ENCODE measurements at regions not wholly inside any gene's neighbourhood (a gene's known extent, or its start where the extent isn't known, plus 50 kb on each side); places are given as distances from the start of the nearest gene placed in this dataset.

DNA sequence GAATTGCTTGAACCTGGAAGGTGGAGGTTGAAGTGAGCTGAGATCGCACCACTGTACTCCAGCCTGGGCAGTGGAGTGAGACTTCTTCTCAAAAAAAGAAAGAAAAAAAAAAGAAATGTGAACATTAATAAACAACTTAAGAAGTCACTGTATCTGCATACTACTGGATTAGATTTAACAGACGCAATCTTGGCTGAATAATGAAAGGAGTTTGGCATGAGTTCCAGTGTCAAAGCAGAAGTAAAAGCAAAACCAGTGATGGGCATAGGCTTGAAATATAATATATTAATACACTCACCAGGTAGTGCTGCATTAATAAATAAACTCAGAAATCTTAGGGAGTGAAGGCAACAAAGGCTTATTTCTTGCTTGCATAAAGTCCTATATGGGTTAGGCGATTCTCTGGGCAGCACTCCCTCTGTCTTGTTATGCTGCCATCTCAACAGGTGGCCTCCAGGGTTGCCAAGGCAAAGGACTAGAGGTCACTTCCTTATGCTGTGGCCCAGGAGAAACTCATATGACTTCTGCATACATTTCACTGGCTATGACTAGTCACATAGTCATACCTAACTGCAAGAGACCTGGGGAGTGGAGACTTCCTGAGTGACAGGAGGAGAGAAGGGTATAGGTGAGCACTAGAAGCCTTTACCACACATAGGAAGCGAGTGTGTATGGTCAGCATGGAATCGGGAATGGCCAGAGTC, 296.2 kb upstream of the SPRED2 start:
- no peak for FAIRE-seq

DNA sequence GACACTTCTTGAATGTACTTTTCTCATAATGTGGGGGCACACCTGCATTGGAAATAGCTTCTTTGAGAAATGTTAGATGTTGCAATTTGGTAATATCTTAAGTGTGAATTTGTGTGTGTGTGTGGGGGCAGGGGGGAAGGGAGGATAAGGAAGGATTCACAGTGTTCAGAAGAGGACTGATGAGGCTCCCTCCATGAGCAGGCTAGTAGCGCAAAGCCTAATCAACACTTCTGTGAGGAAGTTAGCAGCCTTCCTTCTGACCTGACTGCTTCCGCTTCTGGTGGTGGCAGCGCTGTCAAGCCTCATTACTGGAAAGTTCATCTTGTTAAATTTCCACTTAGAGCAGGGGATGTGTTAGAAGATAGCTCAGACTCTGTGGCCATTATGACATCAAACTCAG, 295.4 kb upstream of the SPRED2 start:
- DNase-seq (ENCODE audit: extremely low spot score, insufficient read length, low read depth): no peak
- FAIRE-seq: no peak

More for the DNA sequence above, 296.2 kb upstream of the SPRED2 start:
- no peak for DNase-seq (ENCODE audit: extremely low spot score, insufficient read length, low read depth)

DNA sequence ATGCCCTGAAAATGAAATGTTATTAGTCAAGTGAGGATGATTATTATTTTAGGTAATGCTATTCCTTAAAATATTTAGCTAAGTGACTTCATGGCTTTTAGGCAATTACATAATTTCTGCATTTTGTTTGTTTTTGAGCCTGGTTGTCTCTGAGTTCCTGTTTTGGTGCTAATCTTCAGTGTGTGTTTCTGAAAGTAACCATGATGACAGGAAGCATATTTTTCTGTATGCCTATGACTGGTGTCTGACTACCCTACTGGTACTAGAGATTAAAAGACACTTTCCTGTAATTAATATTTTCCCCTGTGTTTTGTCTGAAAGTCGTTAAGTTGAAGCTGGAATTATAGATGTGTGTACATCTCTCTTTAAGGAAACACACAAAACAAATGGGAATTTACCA, 295.0 kb upstream of the SPRED2 start:
- DNase-seq (ENCODE audit: extremely low spot score, insufficient read length, low read depth) (no peak), FAIRE-seq (no peak)

DNA sequence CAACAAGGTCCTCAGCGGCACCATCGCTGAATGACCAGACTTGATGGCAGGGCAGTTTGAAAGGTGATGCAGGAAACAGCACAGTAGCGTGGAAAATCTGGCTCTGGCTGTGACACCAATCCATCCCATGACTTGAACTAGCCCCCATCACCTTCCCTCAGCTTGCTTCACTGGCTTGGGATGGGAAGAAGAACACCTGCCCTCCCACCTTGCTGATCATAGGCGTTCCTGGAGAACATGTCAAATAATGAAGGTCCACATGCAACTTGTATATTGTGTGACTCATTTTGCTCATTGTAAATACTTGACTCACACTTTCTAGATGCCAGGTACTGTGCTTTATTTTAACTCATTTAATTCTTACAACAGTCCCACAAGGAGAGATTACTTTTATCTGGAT, 292.4 kb upstream of the SPRED2 start:
- no peak for DNase-seq (ENCODE audit: extremely low spot score, insufficient read length, low read depth)
- FAIRE-seq: no peak

DNA sequence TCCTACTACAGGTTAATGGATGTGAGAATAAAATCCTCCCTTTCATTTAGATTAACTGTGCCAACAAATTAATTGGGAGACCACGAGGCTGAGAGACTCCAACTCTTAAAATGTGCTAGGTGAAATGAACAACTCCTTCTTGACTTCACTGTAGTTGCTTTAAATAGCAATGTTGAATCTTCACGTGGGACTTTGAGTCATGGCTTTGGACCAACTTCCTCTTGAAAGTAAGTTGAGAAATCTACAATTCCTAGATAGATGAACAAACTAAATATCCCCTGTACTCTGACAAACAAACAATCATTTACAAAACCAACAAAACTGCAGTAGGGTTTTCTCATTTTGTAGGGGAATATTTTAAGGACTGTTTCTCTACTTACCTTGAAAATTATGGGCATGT, 291.9 kb upstream of the SPRED2 start:
- FAIRE-seq (no peak), DNase-seq (ENCODE audit: extremely low spot score, insufficient read length, low read depth) (no peak)

DNA sequence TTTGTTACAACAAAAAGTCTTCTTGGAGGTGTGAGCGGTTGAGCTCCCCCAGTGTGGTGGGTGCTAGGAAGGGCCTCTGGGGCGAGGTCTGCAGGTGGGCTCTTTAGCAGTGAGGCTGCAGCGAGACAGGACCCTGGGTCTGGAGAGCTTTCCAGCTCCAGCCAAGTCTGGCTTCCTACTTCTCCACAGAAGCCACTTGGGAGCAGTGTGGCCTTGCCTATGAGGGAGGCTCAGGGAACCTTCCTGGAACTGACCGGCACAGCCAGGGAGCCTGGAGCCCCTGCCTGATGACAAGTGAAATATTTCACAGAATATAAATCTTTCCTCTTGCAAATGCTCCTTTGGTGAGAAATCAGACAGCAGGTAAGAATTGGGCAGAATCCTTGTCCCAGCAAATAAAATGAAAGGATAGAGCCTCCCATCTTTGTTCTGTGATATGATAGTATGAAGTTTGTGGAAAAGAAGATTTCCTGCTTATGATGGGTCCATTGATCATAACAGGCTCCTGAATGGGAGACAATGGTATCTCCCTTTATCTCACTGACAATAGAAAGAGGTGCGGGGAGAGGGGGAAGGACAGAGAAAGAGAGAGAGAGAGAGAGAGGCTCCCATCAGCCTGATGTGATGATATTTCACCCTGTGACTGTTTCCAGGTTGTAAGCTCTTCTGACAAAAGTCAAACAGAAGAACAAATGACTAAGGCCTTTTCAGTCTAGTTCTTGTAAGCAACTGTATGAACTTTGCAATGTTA, 289.8 kb upstream of the SPRED2 start:
- no peak for FAIRE-seq
- no peak for DNase-seq (ENCODE audit: extremely low spot score, insufficient read length, low read depth)

DNA sequence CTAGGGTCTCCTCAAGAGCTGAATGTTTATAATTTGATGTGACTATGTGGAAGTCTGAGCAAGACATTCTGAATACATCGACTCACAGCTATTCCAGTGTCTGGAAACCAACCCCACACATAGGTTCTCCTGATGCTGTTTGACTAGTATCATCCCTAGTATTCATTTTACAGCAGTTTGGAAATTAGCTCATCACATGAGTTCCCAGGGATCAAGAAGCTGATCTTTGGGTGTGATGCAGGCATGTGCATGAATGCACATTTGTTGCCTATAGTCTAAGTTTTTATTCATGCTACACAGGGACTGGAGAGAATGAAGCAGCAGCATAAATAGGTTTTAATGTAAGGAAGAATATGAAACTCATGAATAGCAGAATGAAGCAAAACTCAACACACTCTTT, 284.3 kb upstream of the SPRED2 start:
- no peak for FAIRE-seq
- no peak for DNase-seq (ENCODE audit: extremely low spot score, insufficient read length, low read depth)

DNA sequence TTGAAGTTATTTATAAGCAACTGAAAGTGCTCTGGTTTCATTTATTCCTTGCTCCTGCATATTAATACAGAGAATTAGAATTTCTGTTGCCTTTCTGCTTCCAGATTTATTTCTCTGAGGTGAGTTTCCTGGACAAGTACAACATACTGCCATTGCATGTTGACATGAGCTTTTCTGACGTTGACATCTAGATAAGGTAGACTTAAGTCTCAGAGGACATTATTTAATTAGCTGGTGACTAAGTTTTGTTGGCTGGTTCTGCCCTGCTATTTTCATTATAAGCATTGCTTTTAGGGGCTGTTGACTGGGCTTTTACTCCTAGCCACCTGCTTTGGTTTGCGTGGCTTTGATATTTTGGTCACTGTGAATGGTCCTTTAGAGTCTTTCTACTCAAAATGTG, 282.9 kb upstream of the SPRED2 start:
- FAIRE-seq (no peak), DNase-seq (ENCODE audit: extremely low spot score, insufficient read length, low read depth) (no peak)

DNA sequence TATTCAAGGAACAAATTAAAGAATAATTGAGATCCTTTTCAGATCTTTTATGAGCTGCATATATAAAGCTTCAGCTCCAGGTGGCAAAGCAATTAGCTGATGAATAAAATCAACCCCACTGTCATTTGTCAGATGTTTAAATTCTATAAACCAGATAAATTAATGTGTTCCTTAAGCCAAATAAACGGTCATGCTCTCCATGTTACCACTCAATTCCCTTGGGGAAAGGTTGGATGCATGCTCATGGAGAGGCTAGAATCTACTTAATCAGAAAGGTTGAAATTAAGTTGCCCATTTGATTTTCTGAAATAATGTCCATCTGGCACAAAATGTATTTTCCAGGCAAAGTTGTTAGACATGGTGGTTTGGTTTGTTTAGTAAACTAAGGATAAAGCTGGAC, 282.5 kb upstream of the SPRED2 start:
- no peak for DNase-seq (ENCODE audit: extremely low spot score, insufficient read length, low read depth)
- FAIRE-seq: no peak

DNA sequence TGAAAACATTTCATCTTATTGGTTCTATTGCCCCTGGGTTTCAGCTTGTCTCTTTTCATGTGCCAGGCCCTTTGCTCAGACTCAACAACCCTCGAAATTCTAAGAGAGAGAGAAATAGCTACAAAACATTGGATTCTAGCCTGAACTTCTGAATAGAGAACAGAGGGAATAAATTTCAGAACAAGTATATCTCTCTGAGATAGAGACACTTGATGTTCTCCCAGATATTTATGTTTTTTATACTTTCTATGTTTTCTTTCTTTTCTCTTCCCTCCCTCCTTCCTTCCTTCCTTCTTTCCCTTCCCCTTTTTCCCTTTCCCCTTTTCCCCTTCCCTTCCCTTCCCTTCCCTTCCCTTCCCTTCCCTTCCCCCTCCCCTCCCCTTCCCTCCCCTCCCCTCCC, 279.5 kb upstream of the SPRED2 start:
- DNase-seq (ENCODE audit: extremely low spot score, insufficient read length, low read depth) (no peak), FAIRE-seq (no peak)

DNA sequence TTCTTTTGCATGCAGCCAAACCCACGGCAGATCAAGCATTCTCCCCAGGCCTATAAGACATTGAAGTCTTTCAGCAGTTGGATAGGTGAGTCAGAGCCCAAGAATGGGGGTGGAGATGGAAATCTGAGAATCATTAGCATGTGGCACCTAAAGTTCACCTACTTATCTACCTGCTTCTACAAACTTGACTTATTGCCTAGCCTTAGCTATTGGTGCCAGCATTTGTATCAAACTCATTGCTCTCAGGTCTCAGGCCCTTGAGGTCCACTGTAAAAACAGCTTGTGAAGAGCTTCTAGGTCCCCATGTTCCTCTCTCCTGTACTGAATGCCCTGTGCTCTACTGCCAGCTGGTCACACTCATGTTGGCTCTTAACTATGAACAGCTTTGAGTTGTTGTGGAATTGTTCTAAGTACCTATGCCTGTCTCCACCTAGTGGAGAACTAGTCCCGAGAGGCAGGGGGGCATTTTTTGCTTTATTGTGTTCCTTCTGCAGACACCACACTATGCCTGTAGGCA, 278.4 kb upstream of the SPRED2 start:
- DNase-seq (ENCODE audit: extremely low spot score, insufficient read length, low read depth): no peak
- FAIRE-seq: peak; percentile 26

DNA sequence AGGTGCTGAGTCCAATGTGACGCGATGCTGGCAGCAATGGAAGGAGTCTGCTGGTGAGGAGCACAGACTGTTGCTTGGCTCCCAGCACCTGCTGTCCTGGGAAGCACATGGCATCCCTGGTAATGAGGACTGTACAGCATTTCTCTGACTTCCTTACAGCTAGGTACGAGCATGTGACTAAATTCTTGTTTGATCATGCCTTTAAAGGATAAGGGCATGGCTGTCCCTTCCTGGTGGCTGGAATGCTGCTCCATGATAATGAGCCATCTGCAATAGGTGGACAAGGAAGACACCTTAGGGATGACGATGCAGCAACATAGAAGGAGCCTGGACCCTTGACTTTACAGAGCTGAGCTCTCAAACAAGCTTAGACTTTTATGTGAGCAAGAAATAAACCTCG, 278.0 kb upstream of the SPRED2 start:
- DNase-seq (ENCODE audit: extremely low spot score, insufficient read length, low read depth) (no peak), FAIRE-seq (no peak)

DNA sequence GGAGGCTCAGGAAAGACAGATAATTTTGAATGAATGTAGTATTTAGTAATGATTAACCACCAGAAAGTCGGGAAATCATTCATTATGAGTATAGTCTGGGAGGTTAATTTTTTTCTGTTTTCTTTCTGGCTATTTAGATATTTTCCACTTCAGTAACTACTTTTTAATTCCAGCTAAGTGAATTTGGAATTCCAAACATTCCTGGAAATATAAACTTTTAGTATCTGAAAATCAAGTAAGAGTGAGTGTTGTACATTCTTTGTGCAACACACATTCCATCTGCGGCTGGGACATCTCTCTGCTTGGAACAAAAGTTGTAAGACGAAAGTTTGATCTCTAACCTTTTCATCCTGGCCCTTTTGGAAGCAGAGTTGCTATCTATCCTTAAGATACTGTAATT, 275.7 kb upstream of the SPRED2 start:
- no peak for DNase-seq (ENCODE audit: extremely low spot score, insufficient read length, low read depth)

DNA sequence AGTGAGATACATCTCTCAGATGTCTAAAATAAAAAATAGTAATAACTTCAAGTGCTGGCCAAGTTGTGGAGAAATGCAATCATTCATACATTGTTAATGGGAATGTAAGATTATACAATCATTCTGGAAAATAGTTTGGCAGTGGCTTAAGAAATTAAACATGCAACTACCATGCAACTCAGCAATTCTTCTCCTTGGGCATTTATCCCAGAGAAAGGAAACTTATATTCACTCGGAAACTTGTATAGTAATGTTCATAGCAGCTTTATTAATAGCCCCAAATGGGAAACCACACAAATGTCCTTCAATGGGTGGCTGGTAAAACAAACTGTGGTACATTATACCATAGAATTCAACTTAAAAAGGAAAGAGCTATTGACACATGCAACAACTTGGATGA, 274.0 kb upstream of the SPRED2 start:
- no peak for DNase-seq (ENCODE audit: extremely low spot score, insufficient read length, low read depth)
- FAIRE-seq: no peak

More for the DNA sequence above, 275.7 kb upstream of the SPRED2 start:
- no peak for FAIRE-seq

DNA sequence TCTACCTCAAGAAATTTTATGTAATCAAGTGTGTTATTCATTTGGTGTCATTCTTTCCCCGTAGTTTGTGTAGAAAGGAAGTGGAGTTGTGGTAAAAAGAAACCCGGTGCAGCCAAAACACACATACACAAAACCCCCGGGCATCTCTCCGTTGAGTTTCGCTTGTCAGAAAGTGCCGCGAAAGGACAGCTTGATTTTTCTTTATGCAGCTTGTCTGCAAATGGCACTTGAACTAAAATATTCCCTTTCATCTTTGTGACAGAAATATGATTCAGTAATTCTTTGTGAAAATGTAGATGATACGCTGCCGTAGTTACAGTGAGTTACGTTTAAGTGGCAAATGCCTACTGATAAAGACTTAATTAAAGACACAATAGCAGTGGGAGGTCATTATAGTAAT, 268.8 kb upstream of the SPRED2 start:
- FAIRE-seq (no peak), DNase-seq (ENCODE audit: extremely low spot score, insufficient read length, low read depth) (no peak)

DNA sequence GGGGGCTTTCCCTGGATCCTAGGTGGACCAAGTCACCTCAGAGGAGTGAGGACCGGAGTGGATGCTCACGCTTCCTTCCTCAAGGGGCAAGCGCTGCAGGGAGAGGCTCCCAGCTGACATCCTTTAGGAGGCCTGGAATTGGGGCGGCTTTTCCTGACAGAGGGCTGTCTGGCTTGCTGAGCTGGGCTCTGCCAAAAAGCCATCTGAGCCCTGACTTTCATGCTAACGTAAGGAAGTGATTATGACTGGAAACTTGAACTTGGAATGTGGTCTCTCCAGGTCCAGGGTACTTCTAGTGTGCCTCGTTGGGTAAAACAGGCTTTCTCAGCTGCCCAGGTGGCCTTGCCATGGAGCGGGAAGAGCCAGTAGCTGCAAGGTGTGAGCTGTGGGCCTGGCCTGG, 268.3 kb upstream of the SPRED2 start:
- no peak for FAIRE-seq

DNA sequence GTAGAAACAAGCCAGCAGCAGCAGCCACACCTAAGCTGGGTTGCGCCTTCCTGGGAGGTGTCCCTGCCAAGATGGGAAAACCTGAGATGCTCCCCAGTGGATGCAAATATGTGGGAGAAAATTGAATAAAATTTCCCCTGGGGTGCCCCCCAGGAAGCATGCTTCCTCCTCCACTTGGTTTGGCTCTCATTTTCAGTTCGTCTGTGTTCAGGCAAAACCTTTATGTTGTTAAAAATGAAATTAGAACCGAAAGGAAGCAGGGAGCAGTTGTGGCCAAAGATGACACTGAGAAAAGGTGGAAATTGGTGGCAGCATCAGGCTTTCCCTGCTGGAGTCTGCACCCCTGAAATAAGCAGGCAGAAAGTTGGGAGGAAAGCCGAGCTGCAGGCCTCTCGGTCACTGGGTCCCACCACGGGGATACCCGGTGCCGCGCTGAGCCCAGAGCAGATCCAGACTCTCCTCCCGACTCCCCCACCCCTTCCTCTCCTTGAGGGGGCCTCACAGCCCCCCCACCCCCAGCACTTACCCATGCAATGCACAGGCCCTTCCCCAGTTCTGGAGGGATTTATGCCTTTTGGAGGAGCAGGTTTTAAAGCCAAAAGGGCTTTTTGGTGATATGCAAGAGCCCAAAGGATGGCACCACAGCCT, 267.7 kb upstream of the SPRED2 start:
- FAIRE-seq: peak; percentile 33

More for the DNA sequence above, 268.3 kb upstream of the SPRED2 start:
- no peak for DNase-seq (ENCODE audit: extremely low spot score, insufficient read length, low read depth)

DNA sequence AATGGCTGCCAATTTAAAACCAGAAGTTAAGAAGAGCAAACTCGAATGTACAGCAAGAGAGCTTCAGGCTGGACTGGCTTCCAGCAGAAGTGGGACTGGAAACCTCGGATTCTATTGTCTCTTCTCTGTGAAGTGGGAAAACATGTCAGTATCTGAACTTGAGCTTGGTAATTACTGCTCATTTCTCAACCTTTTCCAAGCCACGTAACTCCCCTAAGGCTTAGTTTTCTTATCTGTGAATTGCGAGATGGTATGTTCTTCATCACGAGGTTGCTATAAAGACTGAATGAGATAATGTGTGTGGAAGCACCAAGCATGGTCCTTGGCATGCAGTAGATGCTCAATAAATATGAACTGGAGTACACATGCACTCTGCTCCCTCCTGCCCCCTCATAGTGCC, 259.4 kb upstream of the SPRED2 start:
- DNase-seq (ENCODE audit: extremely low spot score, insufficient read length, low read depth) (no peak), FAIRE-seq (no peak)

More for the DNA sequence above, 267.7 kb upstream of the SPRED2 start:
- DNase-seq (ENCODE audit: extremely low spot score, insufficient read length, low read depth): no peak

DNA sequence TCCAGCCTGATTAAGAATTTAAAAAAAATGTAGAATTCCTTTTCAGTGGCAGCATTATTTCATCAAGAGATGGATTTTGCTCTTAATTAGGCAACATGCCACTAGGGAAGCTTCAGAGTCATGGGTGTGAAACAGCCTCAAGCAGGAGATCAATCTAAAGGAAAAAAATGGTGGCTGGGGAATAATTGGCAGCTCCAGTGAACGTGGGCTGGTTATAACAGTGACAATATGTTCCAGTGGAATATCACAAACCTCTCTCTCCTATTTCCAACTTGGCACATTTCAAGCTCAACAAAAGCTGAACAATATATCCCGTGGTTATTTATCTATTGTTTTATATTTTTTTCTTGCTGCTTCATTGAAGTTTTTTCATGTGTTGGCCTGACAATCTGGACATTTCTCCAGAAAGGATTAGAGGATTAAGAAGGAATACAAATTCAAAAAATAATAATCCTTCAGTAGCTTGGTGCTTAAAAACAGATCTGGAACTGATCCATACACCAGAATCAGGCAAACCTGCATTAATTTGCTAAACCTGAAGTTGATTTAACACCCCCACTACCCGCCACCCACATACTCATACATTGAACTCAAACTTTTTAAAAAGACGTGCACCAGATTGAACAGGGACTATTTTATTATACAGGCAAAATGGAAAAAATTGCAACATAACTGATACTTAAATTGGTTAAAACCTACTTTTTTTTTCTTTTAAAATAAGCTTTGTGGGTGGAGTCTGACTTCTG, 255.9 kb upstream of the SPRED2 start:
- FAIRE-seq: no peak

DNA sequence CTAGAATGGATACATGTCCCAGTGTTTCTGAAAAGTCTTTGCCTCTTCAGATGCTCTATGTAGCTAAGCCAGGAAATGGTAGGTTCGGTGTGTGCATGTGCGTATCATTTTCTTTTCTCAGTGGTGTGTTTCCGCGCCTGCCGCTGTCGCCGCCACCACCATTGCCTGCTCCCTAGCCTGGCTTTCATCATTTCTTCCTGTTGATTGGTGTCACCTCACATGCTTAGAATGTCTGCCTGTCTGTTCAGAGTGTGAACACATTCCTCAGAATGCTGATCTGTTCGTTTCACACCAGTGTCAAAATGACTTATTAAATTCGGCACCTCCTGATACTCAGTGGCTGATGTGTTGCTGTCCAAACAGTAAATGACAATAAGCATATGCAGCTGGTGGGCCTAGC, 255.2 kb upstream of the SPRED2 start:
- FAIRE-seq (no peak), DNase-seq (ENCODE audit: extremely low spot score, insufficient read length, low read depth) (no peak)

More for the DNA sequence above, 255.9 kb upstream of the SPRED2 start:
- no peak for DNase-seq (ENCODE audit: extremely low spot score, insufficient read length, low read depth)

All from GM18507 (cell line).